ENCODE measurements at regions not wholly inside any gene's neighbourhood (a gene's known extent, or its start where the extent isn't known, plus 50 kb on each side); places are given as distances from the start of the nearest gene placed in this dataset.

DNA sequence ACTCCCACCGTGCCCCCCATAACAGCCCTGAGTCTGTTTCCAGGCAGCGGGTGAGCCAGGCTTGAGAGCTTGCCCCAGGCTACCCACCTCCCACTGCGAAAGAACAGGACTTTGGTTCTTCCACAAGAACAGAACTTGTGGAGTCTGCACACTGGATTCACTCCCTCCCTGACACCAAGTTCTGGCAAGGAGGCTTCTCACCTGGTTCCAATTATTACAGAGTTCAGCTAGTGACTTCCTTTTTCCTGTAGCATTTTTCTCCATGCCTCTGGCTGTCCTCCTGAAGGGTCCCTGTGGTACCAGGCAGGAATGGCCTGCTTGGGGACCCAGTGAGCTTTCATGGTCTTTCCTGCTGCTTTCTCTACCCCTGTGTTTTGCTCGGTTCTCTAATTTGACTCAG lies 208.6 kb upstream of the SFRP2 start:
- H3K9me2 ChIP-seq (ENCODE audit: insufficient read depth), result no peaks in the 10 kb centered on the region
- no peak overlapping the region for H3K27ac ChIP-seq
- H3F3A ChIP-seq (ENCODE audit: insufficient read depth, low read depth), result no peaks in the 10 kb centered on the region
- no peaks in the 10 kb centered on the region for H3K9me3 ChIP-seq (ENCODE audit: insufficient read depth, low read depth)
- no peaks in the 10 kb centered on the region for H3K27me3 ChIP-seq (ENCODE audit: insufficient read depth, low read depth)
- DNase-seq, result no peak
- H3K4me1 ChIP-seq (replicated peaks; ENCODE audit: insufficient read depth), result no peaks in the 10 kb centered on the region
- BruUV-seq (replicated peaks), result no TSS peak
- H3K4me3 ChIP-seq, result no peak overlapping the region
- H4K20me1 ChIP-seq (ENCODE audit: insufficient read depth), result no peaks in the 10 kb centered on the region
- CTCF ChIA-PET, result no interaction called here
- TF ChIP-seq, protein P1, sequence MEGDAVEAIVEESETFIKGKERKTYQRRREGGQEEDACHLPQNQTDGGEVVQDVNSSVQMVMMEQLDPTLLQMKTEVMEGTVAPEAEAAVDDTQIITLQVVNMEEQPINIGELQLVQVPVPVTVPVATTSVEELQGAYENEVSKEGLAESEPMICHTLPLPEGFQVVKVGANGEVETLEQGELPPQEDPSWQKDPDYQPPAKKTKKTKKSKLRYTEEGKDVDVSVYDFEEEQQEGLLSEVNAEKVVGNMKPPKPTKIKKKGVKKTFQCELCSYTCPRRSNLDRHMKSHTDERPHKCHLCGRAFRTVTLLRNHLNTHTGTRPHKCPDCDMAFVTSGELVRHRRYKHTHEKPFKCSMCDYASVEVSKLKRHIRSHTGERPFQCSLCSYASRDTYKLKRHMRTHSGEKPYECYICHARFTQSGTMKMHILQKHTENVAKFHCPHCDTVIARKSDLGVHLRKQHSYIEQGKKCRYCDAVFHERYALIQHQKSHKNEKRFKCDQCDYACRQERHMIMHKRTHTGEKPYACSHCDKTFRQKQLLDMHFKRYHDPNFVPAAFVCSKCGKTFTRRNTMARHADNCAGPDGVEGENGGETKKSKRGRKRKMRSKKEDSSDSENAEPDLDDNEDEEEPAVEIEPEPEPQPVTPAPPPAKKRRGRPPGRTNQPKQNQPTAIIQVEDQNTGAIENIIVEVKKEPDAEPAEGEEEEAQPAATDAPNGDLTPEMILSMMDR (conservative IDR thresholded peaks at IDR 0.05), result no peak
- no peak for TF ChIP-seq EZH2 (IDR thresholded peaks at IDR 0.05; ENCODE audit: low read depth)
- POLR2A ChIA-PET (ENCODE audit: unreplicated experiment), result no interaction called here
- intact Hi-C loops (cut with micrococcal nuclease; ENCODE audit: unreplicated experiment), result no loop called here
- no peaks in the 10 kb centered on the region for H3K79me2 ChIP-seq (ENCODE audit: low read depth)
- H3K36me3 ChIP-seq (ENCODE audit: low read depth), result no peaks in the 10 kb centered on the region
- no peak overlapping the region for H2AFZ ChIP-seq
- no peak overlapping the region for H3K4me2 ChIP-seq

DNA sequence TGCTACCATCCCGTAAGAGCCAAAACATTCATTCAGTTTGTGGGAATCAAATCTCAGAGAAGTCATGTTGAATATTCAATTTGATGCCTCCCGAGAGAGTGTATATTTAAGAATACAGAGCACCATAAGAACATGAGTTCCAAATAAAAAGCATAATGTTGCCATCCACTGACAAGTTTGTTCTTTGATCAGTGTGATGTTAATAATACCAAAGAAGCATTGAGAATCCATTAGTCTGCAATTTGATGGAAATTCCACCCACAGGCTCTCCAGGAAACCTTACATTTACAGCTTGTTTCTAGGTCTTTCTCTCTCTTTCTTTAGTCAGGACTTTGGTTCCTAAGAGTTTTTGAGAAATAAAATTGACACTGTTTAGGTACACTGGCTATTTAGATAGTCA lies 200.6 kb upstream of the SFRP2 start:
- no peak for DNase-seq
- no peaks in the 10 kb centered on the region for H3K27me3 ChIP-seq (ENCODE audit: insufficient read depth, low read depth)
- H3K9me2 ChIP-seq (ENCODE audit: insufficient read depth), result no peaks in the 10 kb centered on the region
- H3K4me2 ChIP-seq, result no peak overlapping the region
- H3F3A ChIP-seq (ENCODE audit: insufficient read depth, low read depth), result no peaks in the 10 kb centered on the region
- no peaks in the 10 kb centered on the region for H3K79me2 ChIP-seq (ENCODE audit: low read depth)
- no peaks in the 10 kb centered on the region for H3K9me3 ChIP-seq (ENCODE audit: insufficient read depth, low read depth)
- TF ChIP-seq, protein P1 (conservative IDR thresholded peaks at IDR 0.05), result no peak
- no peak for TF ChIP-seq EZH2 (IDR thresholded peaks at IDR 0.05; ENCODE audit: low read depth)
- BruUV-seq (replicated peaks), result no TSS peak
- CTCF ChIA-PET, result no interaction called here
- H2AFZ ChIP-seq, result no peak overlapping the region
- H3K4me1 ChIP-seq (replicated peaks; ENCODE audit: insufficient read depth), result no peaks in the 10 kb centered on the region
- no peaks in the 10 kb centered on the region for H4K20me1 ChIP-seq (ENCODE audit: insufficient read depth)
- H3K36me3 ChIP-seq (ENCODE audit: low read depth), result no peaks in the 10 kb centered on the region
- intact Hi-C loops (cut with micrococcal nuclease; ENCODE audit: unreplicated experiment), result no loop called here
- POLR2A ChIA-PET (ENCODE audit: unreplicated experiment), result no interaction called here
- H3K27ac ChIP-seq, result no peak overlapping the region
- no peak overlapping the region for H3K4me3 ChIP-seq

DNA sequence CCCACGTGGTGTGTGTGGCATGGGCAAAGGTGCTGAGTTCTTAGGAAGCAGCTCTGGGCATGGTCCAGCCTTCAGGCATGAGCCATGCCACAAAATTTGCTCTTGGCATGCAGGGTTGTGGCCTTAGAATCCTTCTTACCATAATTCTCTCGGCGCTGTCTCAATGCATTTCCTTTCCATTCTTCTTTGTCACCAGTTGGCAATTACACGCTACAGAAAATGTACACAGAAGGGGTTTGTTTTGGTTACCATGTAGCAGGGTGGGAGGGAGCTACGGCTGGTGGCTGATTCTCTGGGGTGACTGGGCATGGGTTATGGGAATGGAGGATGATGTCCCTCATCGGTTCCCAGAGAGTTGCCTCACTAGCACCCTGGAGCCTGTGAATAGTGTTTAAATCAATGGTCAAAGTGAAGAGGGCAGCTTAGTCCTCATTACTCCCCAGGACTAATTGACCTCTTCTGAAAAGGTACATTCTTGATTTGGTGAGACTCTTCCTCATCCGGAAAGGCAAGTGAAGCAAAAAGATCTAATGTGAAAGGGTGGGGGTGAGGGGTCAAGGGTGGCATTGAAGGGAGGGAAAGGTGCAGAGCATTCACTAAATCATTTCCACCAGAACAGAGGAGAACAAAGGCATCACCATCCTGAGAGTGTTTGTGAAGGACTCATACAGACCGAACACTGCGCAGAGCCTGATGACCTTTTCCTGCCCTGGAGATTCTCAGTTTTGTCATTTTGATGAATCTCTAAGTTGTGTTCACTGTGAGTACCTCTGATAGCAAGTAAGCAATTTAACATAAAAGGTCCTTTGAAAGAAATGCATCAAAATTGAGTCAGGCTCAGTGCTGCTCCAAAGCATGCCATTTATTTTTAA lies 199.8 kb upstream of the SFRP2 start:
- Histone ChIP-seq H3K36me3 (ENCODE audit: low read depth) (no peaks in the 10 kb centered on the region), H3K4me3 (no peak overlapping the region), H3K9me2 (ENCODE audit: insufficient read depth) (no peaks in the 10 kb centered on the region), H3F3A (ENCODE audit: insufficient read depth, low read depth) (no peaks in the 10 kb centered on the region), H3K4me2 (no peak overlapping the region), H3K27me3 (ENCODE audit: insufficient read depth, low read depth) (no peaks in the 10 kb centered on the region), H3K27ac (no peak overlapping the region), H3K79me2 (ENCODE audit: low read depth) (no peaks in the 10 kb centered on the region), H3K4me1 (replicated peaks; ENCODE audit: insufficient read depth) (no peaks in the 10 kb centered on the region), H2AFZ (no peak overlapping the region), H4K20me1 (ENCODE audit: insufficient read depth) (no peaks in the 10 kb centered on the region), H3K9me3 (ENCODE audit: insufficient read depth, low read depth) (no peaks in the 10 kb centered on the region)
- intact Hi-C loops (cut with micrococcal nuclease; ENCODE audit: unreplicated experiment), result no loop called here
- CTCF ChIA-PET, result no interaction called here
- BruUV-seq (replicated peaks), result no TSS peak
- DNase-seq, result no peak
- POLR2A ChIA-PET (ENCODE audit: unreplicated experiment), result no interaction called here
- TF ChIP-seq EZH2 (IDR thresholded peaks at IDR 0.05; ENCODE audit: low read depth), result no peak
- TF ChIP-seq, protein P1 (conservative IDR thresholded peaks at IDR 0.05), result no peak
